GM18873 (cell line): ENCODE measurements at regions not wholly inside any gene's neighbourhood (a gene's known extent, or its start where the extent isn't known, plus 50 kb on each side); places are given as distances from the start of the nearest gene placed in this dataset.

Source experiments
- ATAC-seq: cut with Tn5 transposase; IDR thresholded peaks from one replicate; pipeline ENCODE4 v1.9.1; 2021; ENCODE audit warnings: mild to moderate bottlenecking, moderate library complexity, moderate number of reproducible peaks; ENCODE audit not compliant: unreplicated experiment, low FRiP score

DNA sequence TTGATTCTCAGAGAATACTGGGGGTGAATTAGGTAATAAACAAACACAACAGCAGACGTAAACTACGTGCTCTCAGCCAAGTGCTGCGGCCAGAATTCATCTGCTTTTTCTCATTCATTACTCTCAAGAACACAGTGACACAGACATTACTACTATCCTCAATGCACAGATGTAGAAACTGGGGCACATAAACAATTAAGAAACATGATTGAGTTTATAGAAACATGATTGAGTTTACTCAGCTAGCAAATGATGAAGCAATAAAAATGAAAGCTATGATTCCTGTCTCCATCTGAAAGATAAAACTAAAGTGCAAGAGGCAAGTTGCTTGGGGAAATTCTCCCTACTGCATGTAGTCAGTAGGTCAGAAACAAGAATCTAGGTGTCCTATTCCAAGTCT lies 140.5 kb downstream of the IFI44 start:
- no peak for ATAC-seq

GRCh38 chr1:78792756-78793155 lies 143.1 kb downstream of the IFI44 start:
- no peak for ATAC-seq

DNA sequence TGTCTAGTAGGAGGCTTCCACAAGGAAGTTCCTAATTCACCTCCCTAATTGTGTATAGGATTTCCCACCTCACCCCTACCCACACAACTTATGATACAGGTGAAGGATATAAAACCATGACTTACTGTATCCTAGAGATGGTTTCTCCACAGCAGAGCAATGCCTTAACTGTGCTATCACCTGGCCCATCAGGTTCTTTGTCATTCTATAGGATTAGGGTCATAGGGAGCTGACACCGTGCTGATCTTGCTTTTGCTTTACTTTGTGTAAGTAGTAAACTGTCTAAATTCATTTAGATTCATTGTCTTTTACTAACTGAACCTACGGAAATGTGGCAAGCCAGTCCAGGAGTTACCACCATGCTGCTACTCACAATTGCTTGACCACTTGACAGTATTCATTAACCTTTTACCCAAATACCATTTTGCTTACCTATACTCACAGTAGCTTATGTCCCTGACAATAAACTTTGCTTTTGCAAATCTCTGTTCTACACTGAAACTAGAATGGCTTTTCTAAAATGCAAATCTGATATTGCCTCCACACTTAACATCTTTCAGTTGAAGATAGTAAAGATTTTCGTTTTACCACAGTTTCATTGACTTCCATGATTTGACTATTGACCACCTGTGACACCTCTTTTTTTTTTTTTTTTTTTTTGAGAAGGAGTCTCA lies 147.6 kb downstream of the IFI44 start:
- peak; percentile 81 for ATAC-seq

DNA sequence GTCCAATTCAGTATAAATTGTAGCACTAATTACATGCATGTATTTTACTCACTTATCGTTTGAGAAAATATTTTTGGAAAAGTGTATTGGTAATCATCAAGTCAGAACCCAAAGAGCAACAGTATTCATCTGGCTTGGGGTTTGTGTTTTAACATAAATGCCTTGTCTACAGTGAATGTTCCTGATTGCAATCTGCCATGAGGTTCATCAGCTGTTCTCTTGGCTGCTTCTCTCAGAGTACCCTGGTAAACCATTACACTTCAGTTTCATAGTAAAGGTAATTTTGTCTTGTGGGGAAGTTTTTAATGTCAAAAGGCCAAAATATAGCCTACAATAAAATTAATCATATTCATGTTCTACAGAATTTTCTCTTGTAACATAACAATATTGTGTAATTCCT lies 150.3 kb downstream of the IFI44 start:
- no peak for ATAC-seq

GRCh38 chr1:78814176-78814575 lies 164.5 kb downstream of the IFI44 start:
- no peak for ATAC-seq

DNA sequence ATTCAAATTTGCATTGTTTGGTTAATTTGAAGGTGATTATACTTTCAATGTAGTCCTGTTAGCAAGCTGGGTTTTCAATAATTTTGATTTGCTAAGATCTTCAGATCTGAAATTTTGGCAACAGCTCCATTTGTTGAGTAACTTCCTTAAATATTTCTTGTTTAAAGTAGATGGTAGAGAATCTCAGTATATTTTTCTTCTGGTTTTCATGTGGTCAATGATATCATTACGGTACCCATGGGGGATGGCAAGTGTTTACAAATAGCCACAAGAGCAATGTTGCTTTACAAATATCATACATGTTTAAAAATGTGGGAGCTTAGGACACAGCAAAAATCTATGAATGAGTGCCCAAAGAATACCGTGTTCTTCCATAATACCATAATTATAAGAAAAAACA lies 175.9 kb downstream of the IFI44 start:
- no peak for ATAC-seq

- no peak for ATAC-seq
These were observed 176.9 kb downstream of the ADGRL4 start for GRCh38 chr1:78829644-78830043.

DNA sequence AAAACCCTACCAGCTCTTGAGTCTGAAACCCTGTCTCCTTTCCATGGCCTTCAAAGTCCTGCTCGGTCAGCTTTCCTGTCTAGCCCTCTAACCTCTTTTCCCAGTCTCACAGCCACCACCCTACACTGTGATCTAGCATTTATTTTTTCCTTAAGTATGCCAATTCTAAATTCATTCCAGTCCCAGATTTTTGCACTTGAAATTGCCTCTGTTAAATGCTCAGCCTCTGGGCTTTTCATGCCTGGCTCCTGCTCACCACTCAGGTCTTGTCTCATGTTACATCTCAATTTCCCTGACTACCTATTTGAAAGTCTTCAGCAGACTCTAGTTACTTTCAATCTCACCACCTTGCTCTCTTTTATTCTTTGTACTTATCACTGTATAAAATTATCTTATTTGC lies 176.2 kb downstream of the ADGRL4 start:
- no peak for ATAC-seq

GRCh38 chr1:78831731-78832360 lies 174.7 kb downstream of the ADGRL4 start:
- ATAC-seq: peak; percentile 41

DNA sequence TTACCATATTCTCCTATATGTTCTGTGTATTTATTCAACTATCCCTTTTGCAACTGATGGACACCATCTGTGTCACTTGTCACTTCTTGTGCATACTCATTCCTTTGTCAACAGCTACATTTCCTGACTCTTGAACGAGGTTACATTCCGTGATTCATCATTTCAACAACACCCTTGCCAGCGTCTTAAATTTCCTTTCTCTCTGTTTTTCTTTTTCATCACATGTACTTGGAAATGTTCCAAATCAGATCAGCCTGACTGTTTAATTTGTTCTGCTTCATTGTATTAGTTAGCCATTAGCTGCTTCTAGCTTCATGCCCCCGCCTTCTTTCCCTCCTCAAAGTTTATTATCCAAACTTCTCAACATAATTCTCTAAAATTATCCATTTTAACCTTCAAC lies 173.0 kb downstream of the ADGRL4 start:
- no peak for ATAC-seq

- peak; percentile 62 for ATAC-seq
These were observed 172.3 kb downstream of the ADGRL4 start for GRCh38 chr1:78834201-78834741.

- no peak for ATAC-seq
These were observed 169.8 kb downstream of the ADGRL4 start for GRCh38 chr1:78836726-78837125.

DNA sequence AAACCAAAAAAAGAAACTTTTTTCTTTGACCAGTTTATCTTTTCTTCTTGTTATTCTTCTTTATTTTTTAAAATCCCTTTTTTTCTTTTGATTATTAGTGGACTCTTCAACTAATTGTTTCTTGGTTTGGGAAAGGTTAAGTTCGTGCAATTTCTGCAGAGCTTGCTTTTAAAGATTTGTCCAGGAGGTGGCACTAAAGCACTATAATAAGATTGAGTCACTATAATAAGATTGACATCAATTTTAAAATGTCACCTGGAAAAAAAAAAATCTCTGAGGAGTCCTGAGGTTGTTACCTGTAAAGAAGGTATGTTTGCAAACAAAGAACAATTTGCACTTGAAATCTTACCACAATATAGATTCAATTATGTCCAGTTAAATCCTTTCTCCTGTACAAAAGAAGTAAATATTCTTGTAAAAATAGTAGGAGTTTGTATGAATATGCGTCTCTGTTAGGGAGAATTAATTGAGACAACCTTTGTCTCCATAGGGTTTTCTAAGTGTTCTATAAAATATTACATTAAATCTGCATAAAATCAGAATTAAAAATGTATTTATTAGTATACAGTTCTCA lies 166.7 kb downstream of the ADGRL4 start:
- ATAC-seq: peak; percentile 58
